GM18505 (cell line): ENCODE measurements at regions not wholly inside any gene's neighbourhood (a gene's known extent, or its start where the extent isn't known, plus 50 kb on each side); places are given as distances from the start of the nearest gene placed in this dataset.
A peak's percentile ranks its signal among the peaks of the same experiment; 100 is the strongest.

ENCODE experiments used
- ATAC-seq: cut with Tn5 transposase; IDR thresholded peaks from one replicate; pipeline ENCODE4 v1.9.1; 2021; ENCODE audit not compliant: unreplicated experiment
- POLR2A ChIP-seq: IDR thresholded peaks from 4 replicates; pipeline ENCODE4 v1.6.1; 2011; ENCODE audit warnings: borderline replicate concordance; ENCODE audit not compliant: insufficient read depth, insufficient read length; ENCODE audit errors: extremely low read depth

- TF ChIP-seq POLR2A, result no peak
- no peak for ATAC-seq
These were observed 210.2 kb downstream of the ARPP21 start for GRCh38 chr3:35849496-35849895.

- ATAC-seq, result no peak
- TF ChIP-seq POLR2A, result no peak
These were observed 210.6 kb downstream of the ARPP21 start for GRCh38 chr3:35849963-35850362.

- peak; percentile 94 for ATAC-seq
- no peak for TF ChIP-seq POLR2A
These were observed 217.7 kb downstream of the ARPP21 start for GRCh38 chr3:35857004-35857403.

- no peak for ATAC-seq
- no peak for TF ChIP-seq POLR2A
These were observed 222.7 kb downstream of the ARPP21 start for GRCh38 chr3:35862057-35862456.

GRCh38 chr3:35864871-35865270 lies 225.5 kb downstream of the ARPP21 start:
- no peak for ATAC-seq
- TF ChIP-seq POLR2A, result no peak

- ATAC-seq, result no peak
- TF ChIP-seq POLR2A, result no peak
These were observed 228.5 kb downstream of the ARPP21 start for GRCh38 chr3:35867791-35868190.

- TF ChIP-seq POLR2A, result no peak
- ATAC-seq, result no peak
These were observed 231.7 kb downstream of the ARPP21 start for GRCh38 chr3:35871009-35871408.

- no peak for TF ChIP-seq POLR2A
These were observed 244.6 kb downstream of the ARPP21 start for GRCh38 chr3:35883929-35884328.

GRCh38 chr3:35894735-35895134 lies 255.4 kb downstream of the ARPP21 start:
- ATAC-seq, result no peak
- TF ChIP-seq POLR2A, result no peak

More at GRCh38 chr3:35883929-35884328, 244.6 kb downstream of the ARPP21 start:
- no peak for ATAC-seq

- TF ChIP-seq POLR2A, result no peak
- ATAC-seq, result no peak
These were observed 259.9 kb downstream of the ARPP21 start for GRCh38 chr3:35899245-35899644.

GRCh38 chr3:35900079-35900478 lies 260.8 kb downstream of the ARPP21 start:
- no peak for TF ChIP-seq POLR2A
- ATAC-seq, result no peak

- peak; percentile 90 for ATAC-seq
These were observed 269.3 kb downstream of the ARPP21 start for GRCh38 chr3:35908366-35909232.

GRCh38 chr3:35919160-35919559 lies 279.8 kb downstream of the ARPP21 start:
- no peak for ATAC-seq
- no peak for TF ChIP-seq POLR2A

More at GRCh38 chr3:35908366-35909232, 269.3 kb downstream of the ARPP21 start:
- TF ChIP-seq POLR2A, result no peak

- ATAC-seq, result no peak
- no peak for TF ChIP-seq POLR2A
These were observed 282.4 kb downstream of the ARPP21 start for GRCh38 chr3:35921718-35922117.

GRCh38 chr3:35924070-35924469 lies 284.7 kb downstream of the ARPP21 start:
- ATAC-seq, result peak; percentile 68
